ENCODE measurements at regions not wholly inside any gene's neighbourhood (a gene's known extent, or its start where the extent isn't known, plus 50 kb on each side); places are given as distances from the start of the nearest gene placed in this dataset.

- no peak overlapping the region for H3K9ac ChIP-seq (ENCODE audit: low read length)
- no peak overlapping the region for H3K4me3 ChIP-seq (replicated peaks in 1 of 2; ENCODE audit: low read depth in 1 of 2, low read length in 2 of 2)
- H3K79me2 ChIP-seq (ENCODE audit: insufficient read depth, low read length), result no peaks in the 10 kb centered on the region
- H3K9me3 ChIP-seq (ENCODE audit: control insufficient read depth in 1 of 2, insufficient read depth in 1 of 2, low read depth in 1 of 2, low read length in 2 of 2), result no peaks in the 10 kb centered on the region
- ATAC-seq, result no peak
- no TSS peak for BruUV-seq (replicated peaks)
- no peaks in the 10 kb centered on the region for H3K9me2 ChIP-seq (ENCODE audit: insufficient read depth)
- H3K4me2 ChIP-seq (ENCODE audit: low read length), result no peak overlapping the region
- intact Hi-C loops (cut with micrococcal nuclease), result no loop called here
- TF ChIP-seq REST (IDR thresholded peaks at IDR 0.05; ENCODE audit: low read depth) (no peak), ZFX (IDR thresholded peaks at IDR 0.05) (no peak), MAX (IDR thresholded peaks at IDR 0.05) (no peak), ZNF274 (IDR thresholded peaks at IDR 0.05; ENCODE audit: low read depth, low read length) (no peak), SRF (IDR thresholded peaks at IDR 0.05; ENCODE audit: low read depth) (no peak), FOSL1 (IDR thresholded peaks at IDR 0.05; ENCODE audit: low read depth) (no peak)
- H3K27me3 ChIP-seq (ENCODE audit: insufficient read depth, low read length), result peaks cover 9% of the 10 kb centered on the region; the same call in 1 of the 2 replicates
- H3K27ac ChIP-seq (ENCODE audit: low read depth, low read length), result no peak overlapping the region
- ChIA-PET CTCF (no interaction called here), RAD21 (ENCODE audit: low non-redundant PET in 1 of 2, low total read pairs in 2 of 2, uncharacterized antibody in 2 of 2, unreplicated experiment in 2 of 2) (no interaction called here), POLR2A (no interaction called here)
- no peak for DNase-seq (ENCODE audit: low read depth, low spot score)
- H3K36me3 ChIP-seq (ENCODE audit: control insufficient read depth in 1 of 2, insufficient read depth in 2 of 2, low read length in 2 of 2), result no peaks in the 10 kb centered on the region
- H3K4me1 ChIP-seq (ENCODE audit: control insufficient read depth in 1 of 2, insufficient read depth in 2 of 2, low read length in 2 of 2), result no peaks in the 10 kb centered on the region
- no peaks in the 10 kb centered on the region for H4K20me1 ChIP-seq (ENCODE audit: insufficient read depth)
- no peak overlapping the region for H2AFZ ChIP-seq (ENCODE audit: low read depth, low read length, poor library complexity, severe bottlenecking)
Measured at GRCh38 chr15:91529534-91529933, 324.0 kb upstream of the SLCO3A1 start.

GRCh38 chr15:91530279-91530678, 323.2 kb upstream of the SLCO3A1 start:
- peaks cover 14% of the 10 kb centered on the region for H3K27me3 ChIP-seq (ENCODE audit: insufficient read depth, low read length)
- ChIA-PET POLR2A (no interaction called here), RAD21 (ENCODE audit: low non-redundant PET in 1 of 2, low total read pairs in 2 of 2, uncharacterized antibody in 2 of 2, unreplicated experiment in 2 of 2) (no interaction called here), CTCF (no interaction called here)
- no peak overlapping the region for H3K9ac ChIP-seq (ENCODE audit: low read length)
- H3K4me3 ChIP-seq (replicated peaks in 1 of 2; ENCODE audit: low read depth in 1 of 2, low read length in 2 of 2), result no peak overlapping the region
- H3K9me3 ChIP-seq (ENCODE audit: control insufficient read depth in 1 of 2, insufficient read depth in 1 of 2, low read depth in 1 of 2, low read length in 2 of 2), result no peaks in the 10 kb centered on the region
- H3K36me3 ChIP-seq (ENCODE audit: control insufficient read depth in 1 of 2, insufficient read depth in 2 of 2, low read length in 2 of 2), result no peaks in the 10 kb centered on the region
- H3K4me1 ChIP-seq (ENCODE audit: control insufficient read depth in 1 of 2, insufficient read depth in 2 of 2, low read length in 2 of 2), result no peaks in the 10 kb centered on the region
- no peaks in the 10 kb centered on the region for H3K79me2 ChIP-seq (ENCODE audit: insufficient read depth, low read length)
- no peaks in the 10 kb centered on the region for H4K20me1 ChIP-seq (ENCODE audit: insufficient read depth)
- DNase-seq (ENCODE audit: low read depth, low spot score), result no peak
- BruUV-seq (replicated peaks), result no TSS peak
- H3K9me2 ChIP-seq (ENCODE audit: insufficient read depth), result no peaks in the 10 kb centered on the region
- ATAC-seq, result no peak
- TF ChIP-seq EZH2 (IDR thresholded peaks at IDR 0.05) (no peak), ZNF274 (IDR thresholded peaks at IDR 0.05; ENCODE audit: low read depth, low read length) (no peak), SIN3A (IDR thresholded peaks at IDR 0.05; ENCODE audit: low read depth) (no peak), MAX (IDR thresholded peaks at IDR 0.05) (no peak), ATF3 (IDR thresholded peaks at IDR 0.05) (no peak), CTCF (IDR thresholded peaks at IDR 0.05 in 2 of 3, conservative IDR thresholded peaks at IDR 0.05 in 1 of 3; ENCODE audit: borderline replicate concordance in 1 of 3, insufficient read depth in 1 of 3, low read depth in 2 of 3, low read length in 2 of 3) (no peak), JUND (IDR thresholded peaks at IDR 0.05) (no peak)
- H3K4me2 ChIP-seq (ENCODE audit: low read length), result no peak overlapping the region
- H2AFZ ChIP-seq (ENCODE audit: low read depth, low read length, poor library complexity, severe bottlenecking), result no peak overlapping the region
- intact Hi-C loops (cut with micrococcal nuclease), result no loop called here
- H3K27ac ChIP-seq (ENCODE audit: low read depth, low read length), result no peak overlapping the region

Measured in HCT116 (cell line).